IMR-90 (cell line): ENCODE measurements at regions not wholly inside any gene's neighbourhood (a gene's known extent, or its start where the extent isn't known, plus 50 kb on each side); places are given as distances from the start of the nearest gene placed in this dataset.

Experiments
- ATAC-seq: fragments of 200-7000 bp; cut with Tn5 transposase; 2 replicates; pipeline ENCODE4 v1.9.1; 2020; ENCODE audit warnings: low read depth, mild to moderate bottlenecking, moderate library complexity
- BruUV-seq: library from RNA; stranded (reverse); fragments of 400-500 nt; replicated peaks from 2 replicates; lab custom pipeline; 2021; lab: Mats Ljungman, UMichigan
- CTCF ChIA-PET: fragments of 300-600 bp; formaldehyde crosslinking; extraction: SDS; loops from one replicate; lab custom pipeline; 2021; ENCODE audit warnings: antibody characterized with exemption; lab: Yijun Ruan, JAX
- POLR2A ChIA-PET: fragments of 300-600 bp; sonication (Branson Sonifier 250); formaldehyde crosslinking; loops from one replicate; lab custom pipeline; 2022; ENCODE audit warnings: antibody characterized with exemption; ENCODE audit not compliant: unreplicated experiment; lab: Charles Lee
- DNase-seq: peaks from one replicate; pipeline ENCODE4 v3.0.0; 2013
- H2AFZ ChIP-seq: replicated peaks from 2 replicates; pipeline ENCODE3; 2013; ENCODE audit warnings: low read length, mild to moderate bottlenecking; ENCODE audit not compliant: poor library complexity
- H2AK5ac ChIP-seq: 2 replicates; pipeline ENCODE4 v1.6.1; 2013; ENCODE audit warnings: low read depth, low read length, inconsistent platforms
- H2AK9ac ChIP-seq: replicated peaks from 2 replicates; pipeline ENCODE3; 2013; ENCODE audit warnings: mild to moderate bottlenecking, low read depth, low read length, moderate library complexity; ENCODE audit not compliant: poor library complexity
- H2BK120ac ChIP-seq: 2 replicates; pipeline ENCODE4 v1.6.1; 2013; ENCODE audit warnings: low read depth, low read length, inconsistent platforms
- H2BK15ac ChIP-seq: 3 replicates; pipeline ENCODE4 v1.6.1; 2013; ENCODE audit warnings: low read depth, low read length, inconsistent platforms
- H2BK20ac ChIP-seq: 2 replicates; pipeline ENCODE4 v1.6.1; 2013; ENCODE audit warnings: low read depth, mild to moderate bottlenecking, inconsistent platforms, low read length, moderate library complexity
- H2BK5ac ChIP-seq: 2 replicates; pipeline ENCODE4 v1.6.1; 2013; ENCODE audit warnings: mild to moderate bottlenecking, low read depth, low read length, inconsistent platforms; ENCODE audit not compliant: poor library complexity, severe bottlenecking
- H3K14ac ChIP-seq: replicated peaks from 2 replicates; pipeline ENCODE4 v1.6.1; 2013; ENCODE audit warnings: low read depth, low read length, inconsistent platforms
- H3K18ac ChIP-seq: 2 replicates; pipeline ENCODE4 v1.6.1; 2013; ENCODE audit warnings: low read depth, low read length, control low read depth
- H3K23ac ChIP-seq: 2 replicates; pipeline ENCODE4 v1.6.1; 2013; ENCODE audit warnings: low read depth, low read length, inconsistent platforms
- H3K27ac ChIP-seq: 2 replicates; pipeline ENCODE4 v1.5.1; 2013; ENCODE audit warnings: mild to moderate bottlenecking, control low read depth, low read length; ENCODE audit not compliant: insufficient read depth
- H3K27me3 ChIP-seq: 2 replicates; pipeline ENCODE4 v1.6.1; 2013; ENCODE audit warnings: low read length; ENCODE audit not compliant: control insufficient read depth, insufficient read depth
- H3K36me3 ChIP-seq: 2 replicates; pipeline ENCODE4 v1.6.1; 2013; ENCODE audit warnings: low read length, mixed read lengths; ENCODE audit not compliant: control insufficient read depth, insufficient read depth
- H3K4ac ChIP-seq: 2 replicates; pipeline ENCODE4 v1.6.1; 2013; ENCODE audit warnings: low read depth, low read length, inconsistent platforms
- H3K4me1 ChIP-seq: 2 replicates; pipeline ENCODE4 v1.6.1; 2013; ENCODE audit warnings: low read length, mixed read lengths; ENCODE audit not compliant: control insufficient read depth, insufficient read depth
- H3K4me2 ChIP-seq: 2 replicates; pipeline ENCODE4 v1.6.1; 2013; ENCODE audit warnings: low read depth, mild to moderate bottlenecking, control low read depth, low read length, moderate library complexity
- H3K4me3 ChIP-seq: 2 replicates; pipeline ENCODE4 v1.5.1; 2013; ENCODE audit warnings: low read depth, mild to moderate bottlenecking, control low read depth, low read length, moderate library complexity; ENCODE audit not compliant: insufficient read depth
- H3K56ac ChIP-seq: 2 replicates; pipeline ENCODE4 v1.6.1; 2013; ENCODE audit warnings: low read length, inconsistent platforms; ENCODE audit not compliant: insufficient read depth; ENCODE audit errors: extremely low read depth
- H3K79me1 ChIP-seq, 2 experiments: 2 replicates each; pipeline ENCODE4 v1.6.1; 2013; ENCODE audit warnings: low read length in 2 of 2, inconsistent platforms in 1 of 2, low read depth in 1 of 2
- H3K9ac ChIP-seq: 2 replicates; pipeline ENCODE4 v1.6.1; 2013; ENCODE audit warnings: low read depth, low read length, control low read depth
- H3K9me1 ChIP-seq: 2 replicates; pipeline ENCODE4 v1.6.1; 2013; ENCODE audit warnings: low read length, inconsistent platforms; ENCODE audit not compliant: insufficient read depth
- H3K9me3 ChIP-seq: 2 replicates; pipeline ENCODE4 v1.6.1; 2013; ENCODE audit warnings: low read length; ENCODE audit not compliant: control insufficient read depth, insufficient read depth
- H4K20me1 ChIP-seq: 2 replicates; pipeline ENCODE4 v1.6.1; 2013; ENCODE audit warnings: low read length, inconsistent platforms; ENCODE audit not compliant: insufficient read depth
- H4K5ac ChIP-seq: 2 replicates; pipeline ENCODE4 v1.6.1; 2013; ENCODE audit warnings: mild to moderate bottlenecking, low read depth, low read length, control low read depth
- H4K8ac ChIP-seq, 2 experiments: 2 replicates each; pipeline ENCODE4 v1.6.1; 2013; ENCODE audit warnings: low read depth in 2 of 2, low read length in 2 of 2, control low read depth in 1 of 2, inconsistent platforms in 1 of 2
- H4K91ac ChIP-seq: 2 replicates; pipeline ENCODE4 v1.6.1; 2013; ENCODE audit warnings: low read depth, low read length, inconsistent platforms; ENCODE audit not compliant: insufficient read depth
- CEBPB ChIP-seq: IDR thresholded peaks from 2 replicates; pipeline ENCODE4 v1.6.1; 2012; ENCODE audit warnings: low read depth, low read length, improper control_type of control experiment
- CHD1 ChIP-seq: IDR thresholded peaks from 2 replicates; pipeline ENCODE4 v1.6.1; 2012; ENCODE audit warnings: low read depth, low read length, improper control_type of control experiment
- CTCF ChIP-seq: conservative IDR thresholded peaks from 2 replicates; pipeline ENCODE4 v1.5.1; 2012; ENCODE audit warnings: mild to moderate bottlenecking, low read depth, low read length, improper control_type of control experiment
- FOS ChIP-seq: fragments of 150-350 bp; IDR thresholded peaks from 2 replicates; pipeline ENCODE4 v1.6.1; 2016; ENCODE audit warnings: low read depth, low read length
- MAZ ChIP-seq: IDR thresholded peaks from 2 replicates; pipeline ENCODE4 v1.6.1; 2012; ENCODE audit warnings: low read depth, mild to moderate bottlenecking, low read length, improper control_type of control experiment, moderate library complexity, borderline replicate concordance
- MXI1 ChIP-seq: IDR thresholded peaks from 2 replicates; pipeline ENCODE4 v1.6.1; 2012; ENCODE audit warnings: low read depth, mild to moderate bottlenecking, low read length, moderate library complexity, borderline replicate concordance
- POLR2A ChIP-seq: IDR thresholded peaks from 2 replicates; pipeline ENCODE4 v1.6.1; 2012; ENCODE audit warnings: mild to moderate bottlenecking, low read depth, low read length
- RAD21 ChIP-seq: IDR thresholded peaks from 2 replicates; pipeline ENCODE4 v1.6.1; 2012; ENCODE audit warnings: low read length, improper control_type of control experiment
- RCOR1 ChIP-seq: IDR thresholded peaks from 2 replicates; pipeline ENCODE4 v1.6.1; 2012; ENCODE audit warnings: mild to moderate bottlenecking, low read length, improper control_type of control experiment; ENCODE audit not compliant: insufficient replicate concordance
- WGBS, 2 experiments: methylation state at CpG; one replicate each; pipeline versions ENCODE4 v1.1.5 to v1.1.7; 2013; ENCODE audit warnings: missing lambda C conversion rate in 2 of 2; ENCODE audit not compliant: insufficient read length in 1 of 2; ENCODE audit errors: extremely low coverage in 2 of 2; 5-methylcytosine and 5-hydroxymethylcytosine counted together
- dilution Hi-C: fragments of 300-500 bp; cut with HindIII; formaldehyde crosslinking; loops from one replicate; pipeline ENCODE4 v1.14.3; 2018; ENCODE audit warnings: low sequenced_read_pairs; ENCODE audit not compliant: unreplicated experiment
- in situ Hi-C: fragments of 300-500 bp; cut with MboI; formaldehyde crosslinking; loops from 3 replicates; pipeline ENCODE4 v1.14.3; 2019; ENCODE audit warnings: low sequenced_read_pairs, inconsistent platforms, mixed read lengths
- intact Hi-C: fragments of 100-400 bp; cut with micrococcal nuclease; formaldehyde crosslinking; loops from 2 replicates; pipeline ENCODE4 v1.10.0; 2022
- TF ChIP-seq, protein P1 (sequence below): fragments of 150-350 bp; IDR thresholded peaks from 2 replicates; pipeline ENCODE4 v1.6.1; 2017; ENCODE audit warnings: mild to moderate bottlenecking, antibody characterized with exemption, low read length, low read depth

DNA sequence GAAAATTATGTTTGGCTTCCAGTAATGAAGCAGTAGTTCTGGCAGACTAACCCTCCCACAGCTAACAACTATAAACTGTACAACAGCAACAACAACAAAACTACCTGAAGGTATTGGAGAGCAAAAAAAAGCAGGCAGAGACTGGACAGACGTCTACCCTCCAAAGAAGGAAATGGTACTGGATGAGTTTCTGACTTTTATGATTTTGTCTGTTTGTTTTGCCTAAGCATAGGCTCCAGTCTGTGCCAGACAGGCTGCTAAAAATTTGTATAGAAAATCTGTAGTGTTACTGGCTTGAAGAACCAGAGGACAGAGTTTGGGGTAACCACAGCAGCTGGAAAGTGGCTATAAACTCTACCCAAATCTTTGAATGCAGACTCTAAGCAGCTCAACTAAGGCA, 131.3 kb downstream of the SLC25A47 start:
- no peak overlapping the region for H2BK120ac ChIP-seq
- H4K8ac ChIP-seq, result no peak overlapping the region
- H3K23ac ChIP-seq, result no peak overlapping the region
- no peak overlapping the region for H3K27ac ChIP-seq
- H3K36me3 ChIP-seq, result no peaks in the 10 kb centered on the region
- DNase-seq (no peak), ATAC-seq (no peak)
- no peak overlapping the region for H2AFZ ChIP-seq
- no peak overlapping the region for H3K4me2 ChIP-seq
- no peak overlapping the region for H3K56ac ChIP-seq
- no peak overlapping the region for H3K14ac ChIP-seq
- no peak overlapping the region for H3K4me3 ChIP-seq
- POLR2A ChIA-PET, result no interaction called here
- BruUV-seq, result no TSS peak
- no peaks in the 10 kb centered on the region for H3K27me3 ChIP-seq
- H2BK20ac ChIP-seq, result no peak overlapping the region
- H4K5ac ChIP-seq, result no peak overlapping the region
- dilution Hi-C loops, result no loop called here
- H4K91ac ChIP-seq, result no peak overlapping the region
- no peak overlapping the region for H2AK9ac ChIP-seq
- peaks cover 6% of the 10 kb centered on the region; the same call in 1 of the 2 replicates for H3K9me1 ChIP-seq
- no peak overlapping the region for H2BK5ac ChIP-seq
- H2BK15ac ChIP-seq, result no peak overlapping the region
- intact Hi-C loops, result no loop called here
- no peak overlapping the region for H2AK5ac ChIP-seq
- H3K9ac ChIP-seq, result no peak overlapping the region
- H3K79me1 ChIP-seq, result no peaks in the 10 kb centered on the region; a peak in 2 of 4 replicates
- H3K18ac ChIP-seq, result no peak overlapping the region
- CTCF ChIA-PET, result no interaction called here
- H3K9me3 ChIP-seq, result no peaks in the 10 kb centered on the region
- WGBS, 2 experiments, result no CpG with 5 or more reads among the region's 1 CpG
- no peak overlapping the region for H3K4ac ChIP-seq
- peaks cover 10% of the 10 kb centered on the region; the same call in 1 of the 2 replicates for H4K20me1 ChIP-seq
- in situ Hi-C loops, result no loop called here
- TF ChIP-seq MAZ, result no peak
- no peak for TF ChIP-seq POLR2A
- TF ChIP-seq, protein P1, sequence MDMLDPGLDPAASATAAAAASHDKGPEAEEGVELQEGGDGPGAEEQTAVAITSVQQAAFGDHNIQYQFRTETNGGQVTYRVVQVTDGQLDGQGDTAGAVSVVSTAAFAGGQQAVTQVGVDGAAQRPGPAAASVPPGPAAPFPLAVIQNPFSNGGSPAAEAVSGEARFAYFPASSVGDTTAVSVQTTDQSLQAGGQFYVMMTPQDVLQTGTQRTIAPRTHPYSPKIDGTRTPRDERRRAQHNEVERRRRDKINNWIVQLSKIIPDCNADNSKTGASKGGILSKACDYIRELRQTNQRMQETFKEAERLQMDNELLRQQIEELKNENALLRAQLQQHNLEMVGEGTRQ, result no peak
- no peak for TF ChIP-seq RAD21
- TF ChIP-seq CEBPB, result no peak
- TF ChIP-seq FOS, result no peak
- no peak for TF ChIP-seq MXI1
- no peak for TF ChIP-seq CTCF
- no peak for TF ChIP-seq CHD1
- no peak for TF ChIP-seq RCOR1
- H3K4me1 ChIP-seq, result no peaks in the 10 kb centered on the region
